OCI-LY1 (cell line): ENCODE measurements at regions not wholly inside any gene's neighbourhood (a gene's known extent, or its start where the extent isn't known, plus 50 kb on each side); places are given as distances from the start of the nearest gene placed in this dataset.

Experiments used
- H2AFZ ChIP-seq: fragments of 200-600 bp; sonication (generic), shearing (Covaris generic); 2 replicates; pipeline ENCODE4 v1.6.0; 2014; ENCODE audit warnings: antibody characterized with exemption, mild to moderate bottlenecking, low read length
- H3F3A ChIP-seq: fragments of 200-600 bp; sonication (generic), shearing (Covaris generic); 2 replicates; pipeline ENCODE4 v1.6.0; 2014; ENCODE audit warnings: mild to moderate bottlenecking, antibody characterized with exemption, low read length, moderate library complexity; ENCODE audit not compliant: insufficient read depth
- H3K27ac ChIP-seq: fragments of 200-600 bp; sonication (generic); 2 replicates; pipeline ENCODE4 v1.5.1; 2014; ENCODE audit warnings: low read length, mixed run types, mild to moderate bottlenecking, low read depth; ENCODE audit not compliant: poor library complexity, severe bottlenecking
- H3K27me3 ChIP-seq: fragments of 200-600 bp; sonication (generic); 2 replicates; pipeline ENCODE4 v1.6.0; 2014; ENCODE audit warnings: antibody characterized with exemption, mild to moderate bottlenecking, low read length, moderate library complexity; ENCODE audit not compliant: insufficient read depth
- H3K36me3 ChIP-seq: fragments of 200-600 bp; sonication (generic); 2 replicates; pipeline ENCODE4 v1.6.1; 2014; ENCODE audit warnings: mild to moderate bottlenecking, antibody characterized with exemption, low read length, moderate library complexity, mixed read lengths; ENCODE audit not compliant: insufficient read depth
- H3K4me1 ChIP-seq: fragments of 200-600 bp; sonication (generic); 2 replicates; pipeline ENCODE4 v1.5.1; 2014; ENCODE audit warnings: mild to moderate bottlenecking, low read length, moderate library complexity; ENCODE audit not compliant: insufficient read depth, severe bottlenecking
- H3K4me2 ChIP-seq: fragments of 200-600 bp; sonication (generic), shearing (Covaris generic); 2 replicates; pipeline ENCODE4 v1.6.1; 2014; ENCODE audit warnings: low read length
- H3K4me3 ChIP-seq: fragments of 200-600 bp; sonication (generic); 2 replicates; pipeline ENCODE4 v1.5.1; 2014; ENCODE audit warnings: low read length, low read depth, mild to moderate bottlenecking, mixed read lengths; ENCODE audit not compliant: poor library complexity, severe bottlenecking
- H3K79me2 ChIP-seq: fragments of 200-600 bp; shearing (Covaris generic); 2 replicates; pipeline ENCODE4 v1.6.1; 2016; ENCODE audit warnings: mixed run types, low read length, mixed read lengths; ENCODE audit not compliant: insufficient read depth
- H3K9ac ChIP-seq: fragments of 200-600 bp; sonication (generic), shearing (Covaris generic); 2 replicates; pipeline ENCODE4 v1.6.1; 2014; ENCODE audit warnings: mild to moderate bottlenecking, low read length, mixed read lengths
- H3K9me2 ChIP-seq: fragments of 200-600 bp; sonication (generic), shearing (Covaris generic); 2 replicates; pipeline ENCODE4 v1.6.1; 2014; ENCODE audit warnings: low read depth, mild to moderate bottlenecking, low read length, mixed read lengths
- H3K9me3 ChIP-seq: fragments of 200-600 bp; shearing (Covaris generic); 2 replicates; pipeline ENCODE4 v1.6.1; 2014; ENCODE audit warnings: low read length, mixed read lengths
- H4K20me1 ChIP-seq: fragments of 200-600 bp; sonication (generic), shearing (Covaris generic); 2 replicates; pipeline ENCODE4 v1.6.0; 2016; ENCODE audit warnings: mild to moderate bottlenecking, low read length; ENCODE audit not compliant: insufficient read depth
- EZH2 ChIP-seq: fragments of 200-600 bp; sonication (generic), shearing (Covaris generic); IDR thresholded peaks from 2 replicates; pipeline ENCODE4 v1.8.0; 2017; ENCODE audit warnings: borderline replicate concordance, mixed run types, mild to moderate bottlenecking, antibody characterized with exemption, low read length, moderate library complexity, mixed read lengths
- TF ChIP-seq, protein P1 (sequence below): fragments of 200-600 bp; sonication (generic), shearing (Covaris generic); IDR thresholded peaks from 2 replicates; pipeline ENCODE4 v1.5.1; 2017; ENCODE audit warnings: mild to moderate bottlenecking, antibody characterized with exemption, low read length, moderate library complexity, mixed read lengths

DNA sequence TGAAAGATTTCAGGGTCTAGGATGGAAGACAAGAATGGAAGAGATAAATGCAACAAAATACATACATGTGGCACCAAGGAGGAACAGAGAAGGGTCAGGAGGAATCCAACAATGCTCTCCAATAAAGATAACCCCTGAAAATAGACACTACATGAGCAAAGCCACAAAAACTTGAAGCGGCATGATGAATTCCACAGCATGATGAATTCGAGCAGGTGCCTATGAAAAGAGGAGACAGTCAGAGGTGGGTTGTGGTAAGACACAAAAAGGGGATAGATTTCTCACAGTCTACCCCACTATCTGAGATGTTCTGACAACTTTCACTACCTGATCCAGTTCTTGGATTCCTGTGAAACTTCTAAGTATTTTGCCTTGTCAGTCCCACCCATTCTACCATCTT is 81.5 kb upstream of the PAPPA start:
- no peaks in the 10 kb centered on the region for H3K79me2 ChIP-seq
- TF ChIP-seq EZH2, result no peak
- TF ChIP-seq, protein P1, sequence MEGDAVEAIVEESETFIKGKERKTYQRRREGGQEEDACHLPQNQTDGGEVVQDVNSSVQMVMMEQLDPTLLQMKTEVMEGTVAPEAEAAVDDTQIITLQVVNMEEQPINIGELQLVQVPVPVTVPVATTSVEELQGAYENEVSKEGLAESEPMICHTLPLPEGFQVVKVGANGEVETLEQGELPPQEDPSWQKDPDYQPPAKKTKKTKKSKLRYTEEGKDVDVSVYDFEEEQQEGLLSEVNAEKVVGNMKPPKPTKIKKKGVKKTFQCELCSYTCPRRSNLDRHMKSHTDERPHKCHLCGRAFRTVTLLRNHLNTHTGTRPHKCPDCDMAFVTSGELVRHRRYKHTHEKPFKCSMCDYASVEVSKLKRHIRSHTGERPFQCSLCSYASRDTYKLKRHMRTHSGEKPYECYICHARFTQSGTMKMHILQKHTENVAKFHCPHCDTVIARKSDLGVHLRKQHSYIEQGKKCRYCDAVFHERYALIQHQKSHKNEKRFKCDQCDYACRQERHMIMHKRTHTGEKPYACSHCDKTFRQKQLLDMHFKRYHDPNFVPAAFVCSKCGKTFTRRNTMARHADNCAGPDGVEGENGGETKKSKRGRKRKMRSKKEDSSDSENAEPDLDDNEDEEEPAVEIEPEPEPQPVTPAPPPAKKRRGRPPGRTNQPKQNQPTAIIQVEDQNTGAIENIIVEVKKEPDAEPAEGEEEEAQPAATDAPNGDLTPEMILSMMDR, result no peak
- no peak overlapping the region for H3K9ac ChIP-seq
- no peak overlapping the region for H2AFZ ChIP-seq
- H3K27me3 ChIP-seq, result no peaks in the 10 kb centered on the region
- no peak overlapping the region for H3K4me2 ChIP-seq
- no peaks in the 10 kb centered on the region for H3K36me3 ChIP-seq
- H3K4me3 ChIP-seq, result no peak overlapping the region
- no peaks in the 10 kb centered on the region for H4K20me1 ChIP-seq
- no peaks in the 10 kb centered on the region for H3K9me3 ChIP-seq
- no peaks in the 10 kb centered on the region for H3K4me1 ChIP-seq
- H3K9me2 ChIP-seq, result no peaks in the 10 kb centered on the region
- H3K27ac ChIP-seq, result no peak overlapping the region
- H3F3A ChIP-seq, result no peaks in the 10 kb centered on the region

GRCh38 chr9:116073826-116074225 is 79.8 kb upstream of the PAPPA start:
- Histone ChIP-seq H3K9me3 (no peaks in the 10 kb centered on the region), H2AFZ (no peak overlapping the region), H3K4me3 (no peak overlapping the region), H3K4me1 (no peaks in the 10 kb centered on the region), H3F3A (no peaks in the 10 kb centered on the region), H3K36me3 (no peaks in the 10 kb centered on the region), H3K4me2 (no peak overlapping the region), H3K9ac (no peak overlapping the region), H3K9me2 (no peaks in the 10 kb centered on the region), H3K79me2 (no peaks in the 10 kb centered on the region), H3K27ac (no peak overlapping the region), H3K27me3 (no peaks in the 10 kb centered on the region), H4K20me1 (no peaks in the 10 kb centered on the region)
- no peak for TF ChIP-seq EZH2
- TF ChIP-seq, protein P1, result no peak

- no peak overlapping the region for H2AFZ ChIP-seq
- no peak overlapping the region for H3K27ac ChIP-seq
- H3K9me2 ChIP-seq, result no peaks in the 10 kb centered on the region
- H4K20me1 ChIP-seq, result no peaks in the 10 kb centered on the region
- no peak overlapping the region for H3K4me2 ChIP-seq
- no peak for TF ChIP-seq EZH2
- TF ChIP-seq, protein P1, result no peak
- no peak overlapping the region for H3K9ac ChIP-seq
- H3K4me3 ChIP-seq, result no peak overlapping the region
- H3K27me3 ChIP-seq, result no peaks in the 10 kb centered on the region
- no peaks in the 10 kb centered on the region for H3K36me3 ChIP-seq
- H3F3A ChIP-seq, result no peaks in the 10 kb centered on the region
- no peaks in the 10 kb centered on the region for H3K79me2 ChIP-seq
- H3K4me1 ChIP-seq, result no peaks in the 10 kb centered on the region
- H3K9me3 ChIP-seq, result no peaks in the 10 kb centered on the region
These were observed 78.9 kb upstream of the PAPPA start for GRCh38 chr9:116074658-116075057.
